WI38 (cell line): ENCODE measurements at regions not wholly inside any gene's neighbourhood (a gene's known extent, or its start where the extent isn't known, plus 50 kb on each side); places are given as distances from the start of the nearest gene placed in this dataset.

Source experiments
- H3K4me3 ChIP-seq: 2 replicates; pipeline ENCODE4 v1.5.1; 2011; ENCODE audit warnings: low read depth, mild to moderate bottlenecking, control low read depth, low read length
- TF ChIP-seq, protein P1 (sequence below): IDR thresholded peaks from 2 replicates; pipeline ENCODE4 v1.5.1; 2012; ENCODE audit warnings: low read depth, mild to moderate bottlenecking, control low read depth, low read length

DNA sequence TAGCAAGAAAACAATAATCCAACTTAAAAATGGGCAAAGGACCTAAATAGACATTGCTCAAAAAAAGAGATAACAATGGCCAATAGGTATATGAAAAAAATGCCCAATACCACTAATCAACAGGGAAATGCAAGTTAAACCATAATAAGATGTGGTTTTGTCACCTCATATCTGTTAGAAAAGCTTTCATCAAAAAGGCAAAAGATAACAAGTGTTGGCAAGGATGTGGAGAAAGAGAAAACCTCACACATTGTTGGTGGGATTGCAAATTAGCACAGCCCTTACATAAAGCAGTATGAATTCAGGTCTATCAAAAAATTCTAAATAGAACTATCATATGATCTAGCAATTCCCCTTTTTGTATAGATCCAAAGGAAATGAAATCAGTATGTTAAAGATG, 387.2 kb upstream of the DUSP10 start:
- TF ChIP-seq, protein P1, sequence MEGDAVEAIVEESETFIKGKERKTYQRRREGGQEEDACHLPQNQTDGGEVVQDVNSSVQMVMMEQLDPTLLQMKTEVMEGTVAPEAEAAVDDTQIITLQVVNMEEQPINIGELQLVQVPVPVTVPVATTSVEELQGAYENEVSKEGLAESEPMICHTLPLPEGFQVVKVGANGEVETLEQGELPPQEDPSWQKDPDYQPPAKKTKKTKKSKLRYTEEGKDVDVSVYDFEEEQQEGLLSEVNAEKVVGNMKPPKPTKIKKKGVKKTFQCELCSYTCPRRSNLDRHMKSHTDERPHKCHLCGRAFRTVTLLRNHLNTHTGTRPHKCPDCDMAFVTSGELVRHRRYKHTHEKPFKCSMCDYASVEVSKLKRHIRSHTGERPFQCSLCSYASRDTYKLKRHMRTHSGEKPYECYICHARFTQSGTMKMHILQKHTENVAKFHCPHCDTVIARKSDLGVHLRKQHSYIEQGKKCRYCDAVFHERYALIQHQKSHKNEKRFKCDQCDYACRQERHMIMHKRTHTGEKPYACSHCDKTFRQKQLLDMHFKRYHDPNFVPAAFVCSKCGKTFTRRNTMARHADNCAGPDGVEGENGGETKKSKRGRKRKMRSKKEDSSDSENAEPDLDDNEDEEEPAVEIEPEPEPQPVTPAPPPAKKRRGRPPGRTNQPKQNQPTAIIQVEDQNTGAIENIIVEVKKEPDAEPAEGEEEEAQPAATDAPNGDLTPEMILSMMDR: no peak
- H3K4me3 ChIP-seq: no peak overlapping the region

DNA sequence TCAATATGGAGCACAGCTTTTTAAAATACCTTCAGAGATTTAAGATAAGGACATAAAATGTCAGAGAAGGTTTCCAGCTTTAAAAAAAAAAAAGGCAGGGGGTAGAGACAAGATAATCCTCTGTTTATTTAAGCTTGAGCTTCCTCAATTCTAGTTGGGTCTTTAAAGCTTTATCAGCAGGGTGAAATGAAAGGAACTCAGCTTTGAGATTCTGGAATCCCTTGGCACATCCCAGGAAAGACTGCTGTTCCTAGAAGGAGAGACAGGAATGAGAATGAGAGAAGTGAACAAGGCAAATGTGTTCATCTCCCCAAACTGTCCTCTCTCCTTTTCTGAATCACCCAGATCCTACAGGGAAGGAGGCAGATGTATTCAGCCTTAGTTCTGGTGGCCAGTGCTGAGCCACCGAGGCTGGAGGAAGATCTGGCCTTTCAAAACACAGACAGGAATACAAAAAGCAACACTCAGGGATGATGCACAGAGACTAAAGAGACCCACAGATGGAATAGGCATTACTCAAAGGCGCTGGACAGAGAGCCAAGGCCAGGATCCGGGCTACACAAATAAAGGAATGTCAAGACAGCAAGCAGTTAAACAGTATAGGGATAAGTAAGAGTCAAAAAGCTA, 385.8 kb upstream of the DUSP10 start:
- TF ChIP-seq, protein P1: no peak
- H3K4me3 ChIP-seq: no peak overlapping the region

DNA sequence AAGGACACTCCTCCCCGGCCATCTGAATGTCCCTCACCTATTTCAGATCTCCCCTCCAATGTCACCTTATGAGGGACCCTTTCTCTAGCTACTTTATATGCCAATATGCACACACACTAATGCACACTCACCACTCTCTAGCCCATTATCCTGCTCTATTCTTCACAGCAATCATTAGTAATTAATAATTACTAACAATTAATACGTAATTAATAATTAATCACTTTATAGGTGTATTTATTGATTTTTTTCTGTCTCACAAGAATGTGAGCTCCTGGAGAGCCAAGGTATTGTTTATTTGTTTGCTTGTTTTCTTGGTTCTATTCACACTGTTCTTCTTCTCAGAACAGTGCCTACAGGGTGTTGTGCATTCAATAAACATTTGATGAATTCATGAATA, 385.2 kb upstream of the DUSP10 start:
- TF ChIP-seq, protein P1: no peak
- H3K4me3 ChIP-seq: no peak overlapping the region

DNA sequence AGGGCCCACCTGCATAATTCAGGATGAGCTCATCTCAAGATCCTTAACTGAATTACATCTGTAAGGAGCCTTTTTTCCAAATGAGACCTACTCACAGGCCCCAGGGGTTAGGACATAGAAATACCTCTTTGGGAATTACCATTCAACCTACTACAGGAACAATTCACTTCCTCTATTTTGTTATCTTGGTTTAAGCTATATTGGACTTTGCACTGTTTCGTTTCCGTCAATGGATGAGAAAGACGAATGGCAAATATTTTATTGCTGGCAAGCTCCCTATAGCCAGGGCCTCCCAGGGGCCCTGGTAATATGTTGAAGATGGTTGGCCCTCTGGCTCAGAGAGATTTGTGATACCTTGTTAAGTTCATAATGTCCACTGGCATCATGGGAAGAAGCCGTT, 384.2 kb upstream of the DUSP10 start:
- TF ChIP-seq, protein P1: no peak
- H3K4me3 ChIP-seq: no peak overlapping the region

DNA sequence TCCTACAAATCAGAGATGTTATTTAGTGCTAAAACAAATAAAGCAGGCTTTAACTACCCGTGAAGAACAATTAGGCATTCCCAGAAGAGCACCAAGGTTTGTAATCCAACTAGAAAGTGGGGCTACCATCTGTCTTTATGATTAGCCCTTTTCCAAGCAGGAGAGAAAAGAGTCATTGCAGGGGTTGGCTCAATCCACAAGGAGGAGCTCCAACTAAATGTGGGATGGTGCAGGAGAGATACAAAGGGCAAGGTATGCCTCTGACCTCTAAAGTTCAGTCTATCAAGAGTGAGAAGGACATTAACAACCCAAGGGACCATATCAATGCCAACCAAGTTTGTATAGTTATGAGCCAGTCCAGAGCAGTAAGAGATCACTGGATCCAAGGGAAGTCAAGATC, 382.7 kb upstream of the DUSP10 start:
- TF ChIP-seq, protein P1: peak; percentile 36; the same call in 1 of the 2 replicates
- no peak overlapping the region for H3K4me3 ChIP-seq

DNA sequence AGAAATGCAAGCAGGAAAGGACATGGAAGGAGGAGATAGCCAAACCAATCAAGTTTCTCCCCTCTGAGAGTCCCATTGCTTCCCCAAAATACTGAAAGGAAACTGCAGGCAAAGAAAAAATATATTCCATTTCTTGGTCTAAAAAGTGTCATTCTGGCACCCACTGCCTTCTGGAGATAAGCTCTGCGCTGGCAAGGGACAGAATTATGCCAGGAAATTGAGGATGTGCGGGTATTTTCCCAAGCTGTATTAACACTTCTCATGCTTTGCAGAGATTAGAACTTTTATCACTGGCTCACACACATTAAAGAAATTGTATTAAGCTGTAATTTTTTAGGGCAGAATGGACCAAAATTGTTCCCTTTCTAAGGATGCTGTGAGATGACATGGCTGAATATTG, 381.2 kb upstream of the DUSP10 start:
- TF ChIP-seq, protein P1: no peak
- no peak overlapping the region for H3K4me3 ChIP-seq

DNA sequence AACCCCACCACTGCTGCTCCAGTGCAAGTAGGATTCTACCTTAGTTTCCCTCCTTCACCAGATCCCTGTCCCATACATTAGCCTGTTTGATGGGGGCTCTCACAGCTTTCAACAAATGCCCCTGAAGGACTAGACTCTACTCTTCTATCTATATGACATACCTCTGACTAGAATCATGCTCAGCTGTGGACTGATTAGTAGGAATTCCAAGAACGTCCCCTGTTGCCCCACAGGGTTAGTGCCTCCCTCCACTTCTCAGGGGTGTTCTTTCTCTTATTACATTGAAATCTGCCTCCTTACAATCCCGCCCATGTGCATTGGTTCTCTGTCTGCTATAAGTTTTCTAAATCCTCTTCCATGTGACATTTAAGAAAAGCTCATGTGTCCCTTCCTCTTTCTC, 375.9 kb upstream of the DUSP10 start:
- H3K4me3 ChIP-seq: no peak overlapping the region
- TF ChIP-seq, protein P1: no peak
